Activated naive CD4-positive, alpha-beta T cell treated with anti-CD3 and anti-CD28 coated beads, Interleukin-2, amount 50 U/mL, for 16 hours (primary cell): ENCODE measurements at regions not wholly inside any gene's neighbourhood (a gene's known extent, or its start where the extent isn't known, plus 50 kb on each side); places are given as distances from the start of the nearest gene placed in this dataset.

Source experiments
- DNase-seq: peaks from one replicate; pipeline ENCODE4 v3.0.0-alpha.2; 2020

DNA sequence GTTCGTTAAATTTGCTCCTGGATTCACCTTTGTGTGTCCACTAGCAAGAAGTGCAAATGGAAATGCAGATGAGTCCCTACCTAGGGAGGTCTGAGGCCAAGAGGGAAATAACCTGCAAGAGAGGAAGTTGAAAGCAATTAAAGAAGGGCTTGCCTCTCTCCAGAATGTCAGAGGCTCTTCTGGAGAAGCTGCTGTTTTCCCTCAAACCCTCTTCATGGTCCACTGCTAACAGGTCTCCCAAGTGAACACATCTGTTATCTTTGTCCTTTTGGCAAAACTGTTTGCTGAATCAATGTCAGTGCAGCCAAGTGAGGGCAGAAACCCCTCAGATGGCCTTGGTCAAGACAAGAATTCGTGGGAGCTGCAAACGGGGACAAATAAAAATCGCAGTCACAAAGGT, 177.3 kb upstream of the PLXNA2 start:
- DNase-seq = no peak

DNA sequence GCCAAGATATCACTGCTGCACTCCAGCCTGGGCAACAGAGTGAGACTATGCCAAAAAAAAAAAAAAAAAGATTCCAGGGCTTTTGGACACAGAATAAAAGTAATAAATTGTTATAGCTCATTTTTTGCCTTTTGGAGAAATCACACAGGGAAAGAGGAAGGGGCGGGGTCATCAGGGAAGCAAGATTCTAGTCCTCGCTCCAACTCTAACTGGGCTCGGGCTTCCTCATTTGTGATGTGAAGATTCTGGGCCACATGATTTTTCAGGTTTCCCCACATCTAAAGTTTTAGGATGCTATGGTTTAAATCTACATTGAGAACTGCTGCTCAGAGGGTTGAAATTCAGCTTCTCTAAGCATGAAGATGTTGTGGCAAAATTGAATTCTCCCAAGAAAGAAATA, 179.3 kb upstream of the PLXNA2 start:
- DNase-seq = no peak

DNA sequence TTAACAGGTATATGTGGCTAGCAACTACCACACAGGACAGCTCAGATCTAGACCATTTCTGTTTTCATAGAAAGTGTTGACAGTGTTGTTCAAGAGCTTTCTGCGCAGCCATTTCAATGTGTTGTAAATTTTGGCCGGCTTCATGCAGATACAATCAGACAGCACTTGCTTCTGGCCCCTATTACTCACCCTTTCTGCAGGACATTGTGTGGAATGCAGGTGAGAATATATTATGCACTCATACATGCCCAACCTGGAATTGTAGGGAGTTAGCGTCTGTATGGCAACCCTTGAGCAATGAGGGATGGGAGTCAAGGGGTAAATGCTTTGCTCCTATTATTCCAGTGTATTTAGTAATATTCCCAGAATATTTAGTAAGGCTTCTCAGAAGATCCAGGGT, 180.9 kb upstream of the PLXNA2 start:
- DNase-seq = no peak

DNA sequence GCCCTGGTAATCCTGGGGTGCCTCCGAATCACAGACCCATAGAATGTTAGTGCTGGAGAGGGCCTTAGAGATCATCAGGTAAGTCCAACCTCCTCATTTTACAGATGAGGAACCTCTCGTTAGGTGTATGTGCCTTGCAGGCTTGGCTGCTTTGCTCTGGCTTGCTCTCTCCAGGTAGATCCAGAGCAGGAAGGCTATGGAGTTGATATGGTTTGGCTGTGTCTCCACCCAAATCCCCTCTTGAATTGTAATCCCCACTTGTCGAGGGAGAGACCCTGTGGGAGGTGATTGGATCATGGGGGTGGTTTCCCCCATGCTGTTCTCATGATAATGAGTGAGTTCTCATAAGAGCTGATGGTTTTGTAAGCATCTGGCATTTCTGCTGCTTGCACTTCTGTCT, 186.0 kb upstream of the PLXNA2 start:
- no peak for DNase-seq

DNA sequence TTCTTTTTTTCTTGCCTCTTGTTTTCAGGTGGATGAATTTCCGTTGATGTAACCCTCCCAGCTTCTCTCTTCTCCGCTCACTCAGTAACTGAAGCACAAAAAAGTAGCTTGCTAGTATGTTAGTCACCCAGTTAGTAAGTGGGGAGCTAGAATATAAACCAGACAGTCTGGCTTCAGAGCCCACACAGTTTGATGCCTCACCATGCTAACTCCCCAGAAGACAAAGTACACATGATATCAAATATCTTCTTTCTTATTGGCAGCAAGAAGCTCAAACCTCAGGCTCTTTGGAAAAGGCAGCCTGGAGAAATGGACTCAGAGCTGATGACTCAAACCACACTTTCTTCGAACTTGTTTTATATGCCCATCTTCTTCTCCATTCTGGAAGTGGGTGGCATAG, 187.5 kb upstream of the PLXNA2 start:
- DNase-seq = no peak

DNA sequence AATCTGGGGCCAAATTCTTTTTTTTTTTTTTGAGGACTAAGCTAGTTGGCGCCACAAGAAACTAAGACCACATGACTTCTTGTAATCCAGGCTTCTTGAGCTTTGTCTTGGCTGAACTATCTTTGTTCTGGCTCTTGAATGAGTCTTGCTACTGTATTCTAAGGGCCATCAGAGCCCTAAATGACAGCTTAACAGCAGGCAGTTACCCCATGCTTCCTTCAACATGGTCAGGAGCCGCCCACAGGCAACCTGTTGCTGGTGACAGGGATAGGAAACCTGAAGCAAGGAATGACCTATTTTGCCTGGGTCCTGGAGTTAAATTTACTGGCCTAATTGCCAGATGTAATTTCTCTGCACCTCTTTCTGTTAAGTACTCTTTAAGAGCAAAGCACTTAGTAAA, 188.2 kb upstream of the PLXNA2 start:
- DNase-seq = no peak

DNA sequence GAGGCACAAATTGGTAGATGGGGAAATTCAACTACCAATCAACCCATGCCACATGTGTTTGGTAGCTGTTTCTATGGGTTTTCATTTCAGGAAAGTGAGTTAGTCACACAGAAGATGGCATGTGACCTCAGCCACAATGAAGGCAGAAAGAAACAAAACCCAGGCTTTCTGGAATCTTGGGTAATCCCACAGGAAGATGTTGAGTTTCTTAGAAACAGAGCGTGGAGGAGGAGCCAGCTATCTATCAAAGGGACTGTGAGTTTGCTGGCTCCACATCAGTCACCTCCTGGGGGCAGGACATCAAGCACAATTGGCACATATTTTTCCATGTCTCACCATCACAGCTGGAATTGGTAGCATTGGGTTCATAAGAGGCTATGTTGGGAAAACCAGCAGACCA, 188.9 kb upstream of the PLXNA2 start:
- DNase-seq = no peak

DNA sequence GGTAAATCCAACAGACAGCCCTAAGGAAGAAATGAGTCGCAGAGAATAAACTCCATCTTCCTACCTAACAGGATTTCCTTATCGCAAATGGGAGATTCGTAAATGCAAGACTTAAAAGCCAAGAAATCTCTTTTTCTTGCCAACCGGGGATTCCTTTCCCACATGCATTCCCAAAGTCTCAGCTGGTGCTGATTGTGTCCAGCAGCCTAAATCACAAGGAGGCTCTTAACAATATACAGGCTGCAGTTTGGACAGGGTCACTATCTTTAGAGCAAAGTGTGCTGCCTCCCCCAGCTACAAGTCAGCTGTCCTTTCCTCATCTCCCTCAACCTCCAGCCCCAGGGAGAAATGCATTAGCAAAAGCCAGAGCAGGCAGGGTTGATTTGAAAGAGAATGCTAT, 189.8 kb upstream of the PLXNA2 start:
- DNase-seq = no peak

DNA sequence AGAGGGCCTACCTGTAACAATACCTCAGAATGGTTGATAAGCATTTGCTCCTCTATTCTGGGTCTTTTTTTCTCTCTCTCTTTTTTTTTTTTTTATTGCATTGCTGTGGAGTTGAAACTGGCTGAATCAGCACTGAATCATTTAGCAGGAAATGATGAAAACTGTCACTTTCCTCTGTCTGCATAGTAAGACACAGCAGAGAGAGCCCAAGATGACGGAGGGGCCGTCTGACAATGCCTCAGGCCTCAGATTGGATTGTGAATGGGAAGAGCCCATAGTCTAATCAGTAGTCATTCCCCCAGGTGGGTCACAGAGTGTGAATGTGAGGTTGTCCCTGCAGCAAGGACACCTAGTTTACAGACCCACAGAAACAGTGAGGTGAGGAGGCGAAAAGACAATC, 193.2 kb upstream of the PLXNA2 start:
- DNase-seq = no peak

DNA sequence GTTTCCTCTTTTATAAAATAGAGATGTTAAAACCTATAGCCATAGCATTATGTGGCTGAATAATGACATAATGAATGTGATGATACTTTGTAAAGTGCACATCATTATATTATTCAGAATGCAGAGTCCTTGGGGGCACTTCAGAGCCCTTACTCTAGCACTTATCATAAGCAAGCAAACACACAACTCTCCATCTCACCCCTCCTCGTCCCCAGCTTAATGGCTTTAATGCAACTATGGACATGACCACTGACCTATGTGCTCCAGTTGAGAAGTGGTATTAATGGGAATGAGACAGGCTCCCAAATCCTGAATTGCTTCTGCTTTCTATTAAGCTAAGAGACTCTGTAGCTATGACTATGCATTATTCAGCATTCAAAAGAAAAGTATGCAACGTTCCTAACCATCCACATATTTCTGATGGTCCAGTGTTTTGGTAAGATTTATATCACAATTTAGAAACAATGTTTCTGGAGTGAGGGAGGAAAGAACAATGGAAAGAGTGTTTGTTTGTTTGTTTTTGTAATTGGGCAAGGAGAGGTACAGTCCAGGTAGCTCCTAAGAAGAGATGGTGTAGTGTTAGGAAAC, 194.0 kb upstream of the PLXNA2 start:
- DNase-seq = no peak

DNA sequence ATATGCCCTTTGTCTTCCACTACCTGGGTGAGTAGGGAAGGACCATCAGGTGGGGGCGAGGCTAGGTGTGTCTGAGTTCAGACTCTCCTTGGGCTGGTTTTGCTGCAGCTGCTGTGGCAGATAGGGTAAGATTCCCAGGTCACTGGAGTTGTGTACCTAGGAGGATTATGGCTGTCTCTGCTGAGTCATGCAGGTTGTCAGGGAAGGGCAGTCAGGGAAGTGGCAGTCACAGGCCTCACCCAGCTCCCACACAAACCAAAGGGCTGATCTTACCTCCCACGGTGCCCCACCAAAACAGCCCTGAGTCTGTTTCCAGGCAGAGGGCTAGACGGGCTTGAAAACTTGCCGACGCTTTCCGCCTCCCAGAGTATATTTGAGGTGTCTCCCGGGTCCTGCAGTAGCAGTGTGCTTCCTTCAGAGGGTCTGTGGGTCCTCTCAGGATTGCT, 201.6 kb upstream of the PLXNA2 start:
- DNase-seq = no peak

DNA sequence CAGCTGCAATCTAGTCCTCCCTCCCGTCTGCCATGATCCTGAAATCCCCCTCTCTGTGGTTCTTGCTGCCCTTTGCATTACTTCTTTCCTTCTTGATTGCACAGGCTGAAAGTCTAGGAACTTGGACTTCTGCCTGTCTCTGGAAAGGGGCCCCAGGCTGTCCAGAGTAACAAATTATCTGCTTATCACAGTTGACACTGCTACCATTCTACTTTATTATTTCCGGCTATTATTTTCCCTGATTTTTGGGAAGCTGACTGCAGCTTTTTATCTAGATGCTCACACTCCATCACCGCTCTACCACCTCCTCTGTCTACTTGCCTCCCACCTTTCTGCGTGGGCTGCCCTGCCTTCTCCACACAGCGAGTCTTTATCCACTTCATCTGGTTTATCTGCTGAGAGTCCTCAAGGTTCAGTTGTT, 202.1 kb upstream of the PLXNA2 start:
- DNase-seq = no peak

DNA sequence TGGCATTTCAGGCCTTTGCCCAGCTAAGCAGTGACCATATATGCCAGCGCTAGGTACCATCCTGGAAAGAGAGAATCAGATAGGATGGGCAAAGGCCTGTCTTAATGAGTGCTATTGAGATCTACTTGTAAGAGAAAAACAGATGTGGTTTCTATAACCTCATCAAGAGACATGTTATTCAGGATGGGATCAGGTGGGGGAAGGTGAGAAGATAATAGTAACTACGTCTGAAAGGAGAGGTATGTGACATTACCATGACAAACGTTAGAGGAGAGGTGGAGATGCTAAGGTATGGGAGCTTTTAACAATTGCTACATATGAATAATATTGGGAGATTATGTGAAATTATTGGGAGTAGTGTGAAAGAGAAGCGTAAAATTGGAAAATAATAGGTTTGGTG, 204.2 kb upstream of the PLXNA2 start:
- DNase-seq = no peak

DNA sequence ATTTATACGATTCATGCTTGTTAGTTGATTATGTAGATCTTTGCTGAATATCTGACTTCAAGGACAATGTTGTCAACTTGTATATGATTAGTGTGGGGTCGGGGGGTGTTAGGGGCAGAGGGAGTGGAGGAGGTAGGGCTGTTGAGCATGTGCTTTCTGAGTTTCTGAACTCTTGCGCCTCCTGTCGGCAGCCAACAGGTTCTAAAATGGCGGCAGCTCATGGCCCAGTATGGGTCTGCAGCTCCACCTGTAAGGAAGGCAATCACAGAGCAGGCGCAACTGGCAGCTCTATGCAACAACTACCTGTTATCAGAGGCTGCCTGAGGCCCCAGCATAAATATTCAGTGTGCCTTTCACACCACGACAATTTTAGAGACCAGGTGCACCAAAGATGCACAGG, 205.8 kb upstream of the PLXNA2 start:
- no peak for DNase-seq

DNA sequence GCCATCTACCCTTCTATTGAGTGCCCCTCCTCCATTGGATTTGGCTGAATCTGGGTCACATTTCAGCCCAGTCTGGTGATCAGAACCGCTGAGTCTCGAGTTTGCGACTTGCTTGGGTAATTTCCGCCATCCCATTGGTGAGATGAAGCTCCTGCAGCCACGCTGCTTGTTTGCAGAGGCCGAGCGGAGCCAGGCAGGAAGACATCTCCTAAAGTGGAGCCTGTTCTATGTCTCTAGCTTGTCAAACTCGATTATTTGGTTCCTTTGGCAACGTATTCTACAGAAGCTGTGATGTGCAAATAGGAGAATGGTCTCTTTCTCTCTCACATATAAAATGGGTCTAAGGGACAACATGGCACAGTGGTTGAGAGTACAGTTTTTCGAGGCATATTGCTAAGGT, 206.8 kb upstream of the PLXNA2 start:
- no peak for DNase-seq

DNA sequence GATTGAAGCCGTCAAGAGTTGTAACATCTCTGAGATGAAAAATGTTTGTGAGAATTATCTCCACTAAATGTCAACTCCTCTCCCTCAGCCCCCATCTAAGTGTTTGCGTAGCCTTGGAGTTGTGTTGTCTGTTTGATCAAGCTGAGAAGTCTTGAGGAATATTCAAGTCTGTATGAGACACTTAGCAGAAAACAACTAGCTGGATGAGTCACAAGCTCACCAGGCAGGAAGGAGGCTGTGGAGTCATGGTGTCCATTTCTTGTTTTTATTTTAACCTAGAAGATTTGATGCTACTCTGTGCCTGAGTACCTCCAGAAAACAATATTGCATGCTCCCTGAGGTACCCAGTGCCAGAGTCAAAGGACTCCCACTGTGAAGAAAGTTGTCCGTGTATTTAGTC, 211.6 kb upstream of the PLXNA2 start:
- no peak for DNase-seq

DNA sequence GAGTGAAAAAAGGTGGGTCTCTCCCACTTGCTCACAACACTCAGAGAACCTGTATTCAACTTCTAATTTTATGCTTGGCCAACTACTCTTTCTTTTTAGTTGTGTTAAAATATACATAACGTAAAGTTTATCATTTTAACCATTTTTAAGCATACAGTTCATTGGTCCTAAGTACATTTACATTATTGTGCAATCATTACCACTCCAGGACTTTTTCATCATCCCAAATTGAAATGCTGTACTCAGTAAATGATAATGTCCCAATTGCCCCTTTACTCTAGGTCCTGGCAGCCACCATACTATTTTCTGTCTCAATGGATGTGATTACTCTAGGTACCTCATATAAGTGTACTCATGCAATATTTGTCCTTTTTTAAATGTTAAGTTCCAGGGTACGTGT, 212.3 kb upstream of the PLXNA2 start:
- DNase-seq = no peak

DNA sequence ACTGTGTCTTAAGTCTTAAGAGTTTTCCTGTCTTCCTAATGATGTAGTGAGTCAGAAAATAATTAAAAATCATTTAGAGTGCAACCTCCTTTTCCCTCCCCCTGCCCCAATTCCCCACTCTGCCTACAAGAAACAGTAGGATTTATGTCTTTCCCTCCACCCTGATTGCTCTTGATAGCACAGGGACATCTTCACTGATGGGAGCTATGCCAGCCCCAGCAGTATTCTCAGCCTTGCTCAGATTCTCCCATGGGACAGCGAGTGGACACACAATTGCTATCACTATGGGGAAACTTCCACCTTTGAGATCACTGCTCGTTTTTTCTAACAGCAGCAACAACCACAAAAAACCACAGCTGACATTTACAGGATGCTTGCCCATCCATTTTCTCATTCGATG, 216.6 kb upstream of the PLXNA2 start:
- no peak for DNase-seq

DNA sequence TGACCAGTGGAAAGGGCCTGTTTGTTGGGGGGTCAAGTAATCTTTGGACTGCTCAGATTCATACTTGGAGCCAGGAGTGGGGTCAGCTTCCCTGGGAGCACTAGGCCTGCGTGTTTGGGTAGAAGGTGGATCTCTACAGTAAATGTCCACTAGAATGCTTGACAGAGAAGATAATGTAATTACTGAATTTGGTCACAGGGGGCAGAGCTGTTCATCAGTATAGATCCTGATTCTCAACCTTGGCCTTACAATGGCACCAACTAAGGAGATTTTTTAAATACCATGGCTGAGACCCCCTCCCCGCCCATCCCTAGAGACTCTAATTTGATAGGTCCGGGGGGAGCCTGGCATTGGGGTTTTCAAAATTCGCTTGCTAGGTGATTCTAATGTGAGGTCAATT, 217.5 kb upstream of the PLXNA2 start:
- no peak for DNase-seq

DNA sequence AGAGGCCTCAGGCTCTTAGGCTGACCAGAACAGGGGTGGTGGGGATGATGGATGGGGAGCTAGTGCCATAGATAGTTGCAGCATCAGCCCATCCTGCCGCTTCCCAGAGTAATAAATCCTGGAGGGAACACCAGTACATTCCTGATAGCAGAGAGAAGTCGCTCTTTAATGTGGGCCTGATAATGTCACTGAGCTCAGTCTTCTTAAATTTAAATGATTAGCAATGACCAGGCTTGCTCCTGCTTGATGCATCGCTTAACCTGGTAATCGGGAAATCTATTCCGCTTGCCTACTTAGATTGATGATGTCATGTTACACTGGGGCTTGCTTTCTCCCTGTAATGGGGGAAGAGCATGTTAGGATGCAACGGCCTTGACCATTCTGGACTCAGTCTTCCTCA, 218.6 kb upstream of the PLXNA2 start:
- DNase-seq = no peak

DNA sequence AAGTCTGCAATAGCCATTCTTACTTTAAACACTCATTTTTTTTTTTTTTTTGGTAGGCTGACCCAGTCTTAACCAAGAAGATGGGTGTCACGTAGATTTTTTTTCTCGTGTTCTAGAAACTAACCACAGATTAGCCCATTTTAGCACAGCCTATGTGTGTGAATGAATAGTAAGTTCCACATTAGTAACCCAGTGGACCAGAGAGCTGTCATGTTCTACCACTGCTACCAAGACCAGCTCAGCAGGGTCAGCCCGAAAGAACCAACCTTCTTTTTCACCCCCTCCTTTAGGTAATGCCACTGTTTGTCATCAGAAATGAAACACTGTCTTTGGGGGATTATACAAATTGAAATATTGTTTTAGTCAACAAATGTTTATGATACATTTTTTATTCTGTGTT, 221.1 kb upstream of the PLXNA2 start:
- DNase-seq = no peak

DNA sequence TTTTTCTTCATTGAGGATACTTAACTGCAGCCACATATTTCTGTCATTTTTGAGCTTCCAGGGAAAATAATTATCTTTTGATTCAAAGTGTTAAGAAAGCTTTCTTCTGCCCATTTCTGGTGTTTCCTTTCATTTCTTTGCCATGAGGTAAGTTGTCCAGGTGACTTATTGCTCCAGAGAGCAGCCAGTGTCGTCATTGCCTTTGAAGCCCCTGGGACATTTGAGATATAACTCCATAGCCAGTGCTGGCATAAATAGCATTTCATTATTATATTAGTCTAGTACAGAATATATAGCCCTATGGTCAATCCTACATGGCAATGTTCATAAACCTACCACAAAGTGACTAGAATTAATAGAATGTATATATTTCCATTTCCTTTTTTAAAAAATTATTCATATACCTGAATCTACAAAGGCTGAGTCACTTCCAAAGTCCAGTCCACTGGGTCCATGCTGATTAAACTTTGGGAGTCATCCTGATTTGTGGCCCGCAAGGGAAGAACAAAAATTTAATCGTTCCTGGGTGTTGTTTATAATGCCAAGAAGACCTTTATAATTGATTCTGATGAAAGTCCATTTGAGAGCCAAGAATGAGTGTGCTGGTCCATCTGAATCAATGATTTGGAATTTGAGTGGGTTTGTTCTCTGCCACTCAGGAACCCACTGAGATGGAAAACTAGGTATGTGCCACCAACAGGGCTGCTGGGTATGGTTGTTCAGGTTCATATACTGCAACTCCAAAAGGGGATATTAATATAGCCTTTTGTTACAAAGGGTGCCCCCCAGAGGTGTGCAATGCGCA, 221.8 kb upstream of the PLXNA2 start:
- no peak for DNase-seq

DNA sequence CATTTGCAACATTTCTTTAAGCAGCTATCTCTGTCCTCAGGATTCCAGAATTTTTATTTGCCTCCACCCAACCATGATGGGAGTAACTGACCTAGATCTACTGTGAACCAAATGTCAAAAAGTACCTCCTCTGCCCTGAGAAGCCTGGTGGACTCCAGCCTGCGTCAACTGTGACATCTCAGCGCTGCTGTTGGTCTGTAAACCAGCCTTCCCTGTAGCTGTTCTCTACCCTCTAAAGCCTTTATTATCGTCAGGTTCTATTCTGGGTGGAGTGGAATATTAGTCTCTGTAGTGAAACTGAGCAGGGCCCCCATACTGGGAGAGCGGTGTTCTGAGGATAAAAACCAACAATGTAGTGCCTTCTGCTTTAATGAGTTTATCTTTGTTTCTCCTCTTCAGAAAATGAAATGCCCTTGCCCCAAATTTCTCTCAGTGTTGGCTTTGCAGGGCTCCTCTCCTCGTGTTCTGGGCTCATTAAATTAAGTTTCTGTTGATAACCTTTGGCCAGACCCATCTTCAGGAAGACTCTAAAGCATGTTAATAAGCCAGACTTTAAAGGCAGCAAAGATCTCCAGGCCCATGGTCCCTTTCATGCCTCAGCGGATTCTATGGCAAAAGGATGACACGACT, 223.1 kb upstream of the PLXNA2 start:
- DNase-seq = no peak

DNA sequence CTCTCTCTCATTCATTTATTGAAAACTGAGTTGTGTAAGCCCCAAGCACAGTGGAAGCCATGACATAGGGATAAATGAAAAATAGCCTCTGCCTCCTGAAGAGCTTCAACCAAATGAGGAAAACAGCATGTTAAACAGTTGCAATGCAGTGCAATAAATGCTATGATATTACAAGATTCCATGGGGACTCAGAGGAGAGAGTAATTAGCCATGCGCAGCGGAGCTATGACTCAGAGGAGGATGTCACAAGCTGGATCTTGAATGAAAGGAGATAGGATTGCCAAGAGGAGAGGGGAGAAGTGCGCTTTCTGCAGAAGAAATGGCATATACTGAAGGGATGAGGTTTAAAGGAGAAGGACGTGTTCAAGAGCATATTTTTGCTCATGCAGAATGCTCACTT, 231.3 kb upstream of the PLXNA2 start:
- DNase-seq = no peak
